H1 (cell line): ENCODE measurements at regions not wholly inside any gene's neighbourhood (a gene's known extent, or its start where the extent isn't known, plus 50 kb on each side); places are given as distances from the start of the nearest gene placed in this dataset.

Source experiments
- CTCF ChIA-PET: fragments of 300-600 bp; sonication (Branson Sonifier 250); formaldehyde crosslinking; loops from one replicate; lab custom pipeline; 2021; ENCODE audit not compliant: partially characterized antibody; lab: Charles Lee
- POLR2A ChIA-PET: fragments of 300-600 bp; sonication (Branson Sonifier 250); formaldehyde crosslinking; loops from one replicate; lab custom pipeline; 2021; ENCODE audit warnings: inconsistent platforms; ENCODE audit not compliant: partially characterized antibody; lab: Charles Lee
- DNase-seq, 2 experiments: peaks; one replicate each; pipeline versions ENCODE4 v3.0.0 to v3.0.0-alpha.2; 2010 to 2022; ENCODE audit warnings: low spot score in 2 of 2, low read depth in 1 of 2, mixed read lengths in 1 of 2
- FAIRE-seq: peaks from 2 replicates; lab custom pipeline; 2011; peaks lifted over from hg19 to GRCh38; lab: Jason Lieb, UNC
- H2AFZ ChIP-seq: 2 replicates; pipeline ENCODE4 v1.8.1; 2012; ENCODE audit warnings: low read length, inconsistent platforms
- H2AK5ac ChIP-seq: 2 replicates; pipeline ENCODE4 v1.6.1; 2013; ENCODE audit warnings: low read depth, low read length
- H2BK120ac ChIP-seq: replicated peaks from 2 replicates; pipeline ENCODE3; 2013; ENCODE audit warnings: low read depth, low read length, inconsistent platforms
- H2BK12ac ChIP-seq: 2 replicates; pipeline ENCODE4 v1.6.1; 2013; ENCODE audit warnings: low read depth, low read length
- H2BK15ac ChIP-seq: 2 replicates; pipeline ENCODE4 v1.6.1; 2013; ENCODE audit warnings: low read length
- H2BK20ac ChIP-seq: 2 replicates; pipeline ENCODE4 v1.6.1; 2013; ENCODE audit warnings: low read length
- H2BK5ac ChIP-seq: 2 replicates; pipeline ENCODE4 v1.6.1; 2013; ENCODE audit warnings: low read depth, low read length
- H3K14ac ChIP-seq: 2 replicates; pipeline ENCODE4 v1.6.1; 2013; ENCODE audit warnings: inconsistent platforms; ENCODE audit not compliant: insufficient read length
- H3K18ac ChIP-seq: 2 replicates; pipeline ENCODE4 v1.6.1; 2013; ENCODE audit warnings: low read length; ENCODE audit errors: extremely low read depth
- H3K23ac ChIP-seq: 2 replicates; pipeline ENCODE4 v1.6.1; 2013; ENCODE audit warnings: inconsistent platforms; ENCODE audit not compliant: insufficient read length
- H3K23me2 ChIP-seq: 2 replicates; pipeline ENCODE4 v1.6.1; 2013; ENCODE audit warnings: low read depth, low read length
- H3K27ac ChIP-seq: 2 replicates; pipeline ENCODE4 v1.6.1; 2011; ENCODE audit warnings: low read depth, low read length, inconsistent platforms
- H3K27me3 ChIP-seq, 4 experiments: replicated peaks in 1 of 4; 1 replicate in 1 of 4; 2 replicates in 3 of 4; pipeline versions ENCODE4 v1.6.1 to v1.8.1; 2011 to 2013; ENCODE audit warnings: low read length in 3 of 4, mild to moderate bottlenecking in 3 of 4, inconsistent platforms in 2 of 4, mixed read lengths in 2 of 4, moderate library complexity in 1 of 4; ENCODE audit not compliant: control insufficient read depth in 3 of 4, insufficient read depth in 3 of 4; ENCODE audit errors: extremely low read depth in 1 of 4
- H3K36me3 ChIP-seq, 4 experiments: 2 replicates each; pipeline versions ENCODE4 v1.6.1 to v1.8.1; 2011 to 2013; ENCODE audit warnings: mild to moderate bottlenecking in 4 of 4, low read length in 3 of 4, moderate library complexity in 2 of 4, control low read depth in 1 of 4, inconsistent platforms in 1 of 4; ENCODE audit not compliant: insufficient read depth in 4 of 4, control insufficient read depth in 2 of 4
- H3K4ac ChIP-seq: replicated peaks from 2 replicates; pipeline ENCODE3; 2013; ENCODE audit warnings: low read length, low read depth, mixed read lengths, inconsistent platforms; ENCODE audit not compliant: insufficient read length
- H3K4me1 ChIP-seq, 4 experiments: replicated peaks in 1 of 4; 1 replicate in 1 of 4; 2 replicates in 3 of 4; pipeline versions ENCODE4 v1.6.1 to v1.8.1; 2011 to 2013; ENCODE audit warnings: low read length in 3 of 4, inconsistent platforms in 2 of 4, mixed read lengths in 1 of 4; ENCODE audit not compliant: insufficient read depth in 4 of 4, control insufficient read depth in 3 of 4
- H3K4me2 ChIP-seq, 2 experiments: 2 replicates each; pipeline versions ENCODE4 v1.6.1 to v1.8.1; 2011 to 2013; ENCODE audit warnings: low read depth in 2 of 2, low read length in 2 of 2, control low read depth in 1 of 2, inconsistent platforms in 1 of 2, mild to moderate bottlenecking in 1 of 2; ENCODE audit not compliant: insufficient read depth in 1 of 2
- H3K4me3 ChIP-seq, 4 experiments: fragments of 200-600, 300-600 bp in 1 of 4; sonication (generic), shearing (Covaris generic), sonication (Bioruptor Twin) in 1 of 4; 2 replicates each; pipeline versions ENCODE4 v1.5.1 to v1.8.1; 2011 to 2016; ENCODE audit warnings: low read length in 4 of 4, low read depth in 3 of 4, control low read depth in 2 of 4, inconsistent platforms in 2 of 4, mild to moderate bottlenecking in 2 of 4, mixed read lengths in 1 of 4, moderate library complexity in 1 of 4; ENCODE audit not compliant: insufficient read depth in 2 of 4; ENCODE audit errors: extremely low read depth in 1 of 4
- H3K56ac ChIP-seq: replicated peaks from 2 replicates; pipeline ENCODE3; 2013; ENCODE audit warnings: low read depth, mild to moderate bottlenecking, mixed read lengths, low read length, inconsistent platforms; ENCODE audit not compliant: insufficient read length
- H3K79me1 ChIP-seq: 2 replicates; pipeline ENCODE4 v1.6.1; 2013; ENCODE audit warnings: low read depth, low read length, control low read depth
- H3K79me2 ChIP-seq, 2 experiments: 2 replicates each; pipeline versions ENCODE4 v1.6.1 to v1.8.1; 2012 to 2013; ENCODE audit warnings: low read length in 2 of 2, mild to moderate bottlenecking in 2 of 2, inconsistent platforms in 1 of 2; ENCODE audit not compliant: insufficient read depth in 2 of 2, control insufficient read depth in 1 of 2
- H3K9ac ChIP-seq, 4 experiments: replicated peaks in 1 of 4; 1 replicate in 1 of 4; 2 replicates in 3 of 4; pipeline versions ENCODE4 v1.6.1 to v1.8.1; 2011 to 2013; ENCODE audit warnings: low read depth in 3 of 4, low read length in 3 of 4, control low read depth in 2 of 4, mild to moderate bottlenecking in 2 of 4, moderate library complexity in 2 of 4, inconsistent platforms in 1 of 4; ENCODE audit errors: extremely low read depth in 1 of 4
- H3K9me3 ChIP-seq, 2 experiments: 2 replicates each; pipeline versions ENCODE4 v1.6.1 to v1.8.1; 2012 to 2013; ENCODE audit warnings: mild to moderate bottlenecking in 2 of 2, moderate library complexity in 2 of 2, control low read depth in 1 of 2, inconsistent platforms in 1 of 2, low read depth in 1 of 2, low read length in 1 of 2, mixed read lengths in 1 of 2; ENCODE audit not compliant: insufficient read depth in 2 of 2
- H4K20me1 ChIP-seq, 2 experiments: replicated peaks in 1 of 2; 2 replicates each; pipeline versions ENCODE3 to v1.8.1; 2011 to 2013; ENCODE audit warnings: inconsistent platforms in 2 of 2, low read length in 2 of 2, mild to moderate bottlenecking in 1 of 2; ENCODE audit not compliant: insufficient read depth in 2 of 2, control insufficient read depth in 1 of 2
- H4K5ac ChIP-seq: 2 replicates; pipeline ENCODE4 v1.6.1; 2013; ENCODE audit warnings: low read length, low read depth, mixed read lengths, inconsistent platforms; ENCODE audit not compliant: insufficient read length
- H4K8ac ChIP-seq: 2 replicates; pipeline ENCODE4 v1.8.0; 2013; ENCODE audit warnings: mild to moderate bottlenecking, moderate library complexity, low read length, inconsistent platforms; ENCODE audit not compliant: insufficient read depth; ENCODE audit errors: extremely low read depth
- H4K91ac ChIP-seq: replicated peaks from 2 replicates; pipeline ENCODE3; 2013; ENCODE audit warnings: low read length, mixed read lengths, inconsistent platforms; ENCODE audit not compliant: insufficient read length
- BRCA1 ChIP-seq: IDR thresholded peaks from 2 replicates; pipeline ENCODE4 v1.6.1; 2012; ENCODE audit warnings: low read depth, low read length, improper control_type of control experiment
- CTBP2 ChIP-seq: IDR thresholded peaks from 2 replicates; pipeline ENCODE4 v1.7.0; 2011; ENCODE audit warnings: borderline replicate concordance, mild to moderate bottlenecking, moderate library complexity, mixed read lengths, low read length; ENCODE audit not compliant: insufficient read depth, insufficient read length
- E2F6 ChIP-seq: IDR thresholded peaks from 2 replicates; pipeline ENCODE4 v1.6.1; 2012; ENCODE audit warnings: inconsistent platforms
- FOSL1 ChIP-seq: IDR thresholded peaks from 2 replicates; pipeline ENCODE4 v1.6.1; 2011; ENCODE audit warnings: mild to moderate bottlenecking, low read depth, low read length, moderate library complexity; ENCODE audit not compliant: insufficient read depth
- MAFK ChIP-seq: IDR thresholded peaks from 2 replicates; pipeline ENCODE4 v1.6.1; 2012; ENCODE audit warnings: low read depth, mild to moderate bottlenecking, improper control_type of control experiment, low read length
- MAX ChIP-seq: IDR thresholded peaks from 2 replicates; pipeline ENCODE4 v1.6.1; 2012; ENCODE audit warnings: inconsistent platforms
- SAP30 ChIP-seq: fragments of 300-600 bp; sonication (generic); IDR thresholded peaks from 2 replicates; pipeline ENCODE4 v1.7.1; 2012; ENCODE audit warnings: low read length, moderate library complexity, mild to moderate bottlenecking, inconsistent platforms; ENCODE audit not compliant: insufficient read depth, insufficient replicate concordance
- SP2 ChIP-seq: IDR thresholded peaks from 2 replicates; pipeline ENCODE4 v1.6.1; 2012; ENCODE audit warnings: mild to moderate bottlenecking, low read length, inconsistent platforms
- SUZ12 ChIP-seq: fragments of 200-600 bp; sonication (generic); IDR thresholded peaks from 2 replicates; pipeline ENCODE4 v1.6.1; 2012; ENCODE audit warnings: mild to moderate bottlenecking, inconsistent platforms, low read length, moderate library complexity, mixed read lengths
- TAF1 ChIP-seq: IDR thresholded peaks from 2 replicates; pipeline ENCODE4 v1.6.1; 2011; ENCODE audit warnings: mild to moderate bottlenecking, low read depth, low read length
- TBP ChIP-seq: IDR thresholded peaks from 2 replicates; pipeline ENCODE4 v1.6.1; 2011; ENCODE audit warnings: low read depth, low read length, improper control_type of control experiment
- TCF12 ChIP-seq: IDR thresholded peaks from 2 replicates; pipeline ENCODE4 v1.6.1; 2011; ENCODE audit warnings: low read depth, mild to moderate bottlenecking, low read length
- YY1 ChIP-seq: IDR thresholded peaks from 2 replicates; pipeline ENCODE4 v1.6.1; 2011; ENCODE audit warnings: low read depth, mild to moderate bottlenecking, low read length
- WGBS, 2 experiments: shearing (Covaris generic) in 1 of 2; methylation state at CpG; one replicate each; pipeline versions ENCODE4 v1.1.6 to v1.1.7; 2013 to 2015; ENCODE audit warnings: low lambda C conversion rate in 2 of 2, mixed read lengths in 2 of 2, inconsistent platforms in 1 of 2, low coverage in 1 of 2, missing lambda C conversion rate in 1 of 2; ENCODE audit not compliant: insufficient replicate concordance in 2 of 2, insufficient coverage in 1 of 2, insufficient read length in 1 of 2; ENCODE audit errors: extremely low coverage in 1 of 2, missing lambda C conversion rate in 1 of 2; 5-methylcytosine and 5-hydroxymethylcytosine counted together

GRCh38 chr16:80120899-80121521 lies 419.8 kb upstream of the DYNLRB2 start:
- Histone ChIP-seq H3K23me2 (no peaks in the 10 kb centered on the region), H3K4me2 (no peak overlapping the region), H4K91ac (no peak overlapping the region), H3K23ac (no peak overlapping the region), H3K27ac (no peak overlapping the region), H3K79me1 (no peaks in the 10 kb centered on the region), H3K9ac (no peak overlapping the region), H2AK5ac (no peak overlapping the region), H2BK5ac (no peak overlapping the region), H2BK20ac (no peak overlapping the region), H2BK12ac (no peak overlapping the region), H3K14ac (no peak overlapping the region), H3K18ac (no peak overlapping the region), H3K56ac (no peak overlapping the region), H4K8ac (no peak overlapping the region), H3K9me3 (no peaks in the 10 kb centered on the region), H3K27me3 (no peaks in the 10 kb centered on the region), H3K4me1 (no peaks in the 10 kb centered on the region), H2BK120ac (no peak overlapping the region), H3K4me3 (no peak overlapping the region), H4K20me1 (no peaks in the 10 kb centered on the region), H3K4ac (no peak overlapping the region), H3K79me2 (no peaks in the 10 kb centered on the region), H3K36me3 (no peaks in the 10 kb centered on the region), H2AFZ (0 out of 2 replicates have a peak overlapping the region, but pooled peaks have one; percentile 24), H4K5ac (no peak overlapping the region), H2BK15ac (no peak overlapping the region)
- DNase-seq (no peak), FAIRE-seq (no peak)
- CTCF ChIA-PET: interaction anchor here (1.0 kb wide), 1 partner anchor 123 kb away, joined by 3 read pairs; no protein-coding TSS in a partner anchor
- WGBS, 2 experiments: 74% methylated on average over 3 of the region's 3 CpGs; no CpG with 5 or more reads in 1 of the 2 experiments
- POLR2A ChIA-PET: no interaction called here
- TF ChIP-seq TAF1 (no peak), SAP30 (no peak), SP2 (no peak), TCF12 (no peak), YY1 (no peak), BRCA1 (no peak), TBP (no peak), CTBP2 (no peak), SUZ12 (no peak), MAX (no peak), E2F6 (no peak), FOSL1 (no peak), MAFK (no peak)
